CD4-positive, alpha-beta T cell treated with Interleukin-6 for 4 hours (primary cell): ENCODE measurements at regions not wholly inside any gene's neighbourhood (a gene's known extent, or its start where the extent isn't known, plus 50 kb on each side); places are given as distances from the start of the nearest gene placed in this dataset.

Experiments used
- DNase-seq: peaks from one replicate; pipeline ENCODE4 v3.0.0-alpha.2; 2020; ENCODE audit warnings: mixed read lengths

DNA sequence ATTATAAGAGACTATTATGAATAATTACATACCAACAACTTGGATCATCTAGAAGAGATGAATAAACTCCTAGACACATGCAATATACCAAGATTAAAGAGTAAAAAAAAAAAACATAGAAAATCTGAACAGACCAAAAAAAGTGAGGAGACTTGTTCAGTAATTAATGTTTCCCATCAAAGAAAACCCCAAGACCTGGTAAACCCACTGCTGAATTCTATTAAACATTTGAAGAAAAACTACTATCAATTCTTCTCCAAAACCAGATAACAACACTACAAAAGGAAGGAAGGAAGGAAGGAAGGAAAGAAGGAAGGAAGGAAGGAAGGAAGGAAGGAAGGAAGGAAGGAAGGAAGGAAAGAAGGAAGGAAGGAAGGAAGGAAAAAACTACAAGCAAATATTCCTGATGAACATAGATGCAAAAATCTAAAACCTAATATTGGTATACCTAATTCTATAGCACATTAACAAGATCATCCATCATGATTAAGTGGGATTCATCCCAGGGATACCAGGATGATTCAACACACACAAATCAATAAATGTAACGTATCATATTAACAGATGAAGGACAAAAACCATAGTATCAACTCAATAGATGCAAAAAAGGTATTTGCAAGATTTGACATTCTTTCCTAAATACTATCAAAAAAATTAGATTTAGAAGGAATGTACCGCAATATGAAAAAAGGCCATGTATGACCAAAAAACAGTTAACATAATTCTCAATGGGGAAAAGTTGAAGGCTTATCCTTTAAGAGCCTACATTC lies 445.5 kb downstream of the KCNH5 start:
- DNase-seq: no peak

DNA sequence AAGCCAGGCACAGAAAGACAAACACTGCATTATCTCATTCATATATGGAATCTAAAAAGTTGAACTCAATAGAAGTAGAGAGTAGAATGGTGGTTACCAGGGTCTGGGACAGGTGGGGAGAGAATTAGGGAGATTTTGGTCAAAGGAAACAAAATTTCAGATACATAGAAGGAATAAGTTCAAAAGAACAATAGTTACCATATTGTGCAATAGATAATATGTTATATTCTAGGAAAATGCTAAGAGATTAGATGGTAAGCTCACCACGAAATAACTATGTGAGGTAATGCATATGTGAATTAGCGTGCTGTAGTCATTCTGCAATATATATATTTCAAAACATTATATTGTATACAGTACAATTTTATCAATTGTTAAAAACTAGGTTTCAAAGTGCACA lies 442.5 kb downstream of the KCNH5 start:
- DNase-seq: no peak

DNA sequence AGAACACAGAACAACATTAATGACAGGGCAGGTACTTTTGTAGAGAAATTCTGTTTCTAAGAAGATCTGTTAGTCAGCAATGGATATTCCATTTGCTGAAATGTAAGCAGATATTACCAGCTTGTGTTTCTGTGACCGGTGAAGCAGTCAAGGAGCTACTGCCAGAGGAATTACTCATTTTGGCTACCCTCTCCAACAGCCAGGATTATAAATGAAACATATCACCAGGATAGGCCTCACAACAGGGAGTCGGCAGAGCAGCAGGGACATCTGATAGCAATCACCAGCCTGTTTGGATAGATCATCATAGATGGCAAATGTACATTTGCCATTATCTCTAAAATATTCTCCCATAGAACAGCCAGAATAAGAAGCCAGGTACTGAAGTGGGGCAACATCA lies 440.7 kb downstream of the KCNH5 start:
- DNase-seq: no peak

DNA sequence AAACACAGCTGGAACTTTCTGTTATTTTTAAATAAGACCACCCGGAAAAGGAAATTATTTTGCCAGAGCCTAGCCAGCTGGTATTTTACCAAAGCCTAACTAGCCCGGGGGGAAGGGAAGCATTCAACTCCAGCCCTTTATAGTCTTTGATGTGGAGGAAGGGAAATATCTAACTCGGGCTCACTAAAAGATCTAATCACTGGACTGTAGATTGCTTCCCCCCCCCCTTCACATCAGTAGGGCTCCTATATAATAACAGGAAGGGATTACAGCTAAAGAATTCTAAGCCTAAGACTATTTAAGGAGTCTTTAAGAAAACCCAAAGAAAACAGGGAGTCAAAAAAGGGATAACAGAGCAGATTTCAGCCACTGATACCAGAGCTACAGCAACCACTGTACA lies 431.1 kb downstream of the KCNH5 start:
- no peak for DNase-seq

DNA sequence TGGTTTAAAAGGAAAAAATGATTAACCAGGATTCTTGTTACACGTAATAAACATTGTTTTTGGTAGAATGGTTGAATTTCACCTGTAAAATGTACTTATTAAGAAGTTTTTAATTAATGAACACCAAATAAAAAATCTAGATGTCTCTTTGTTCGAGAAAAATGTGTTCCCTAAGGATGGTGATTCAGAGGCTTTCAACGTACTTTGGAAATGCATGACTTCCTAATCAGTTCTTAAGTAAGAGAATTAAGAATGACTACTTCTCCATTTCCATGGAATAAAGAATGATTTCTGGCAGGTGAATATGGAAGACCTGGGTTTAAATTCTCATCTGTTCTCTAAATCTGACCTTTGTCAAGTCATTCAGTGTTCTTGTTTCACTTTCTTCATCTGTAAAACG lies 428.6 kb downstream of the KCNH5 start:
- DNase-seq: no peak

DNA sequence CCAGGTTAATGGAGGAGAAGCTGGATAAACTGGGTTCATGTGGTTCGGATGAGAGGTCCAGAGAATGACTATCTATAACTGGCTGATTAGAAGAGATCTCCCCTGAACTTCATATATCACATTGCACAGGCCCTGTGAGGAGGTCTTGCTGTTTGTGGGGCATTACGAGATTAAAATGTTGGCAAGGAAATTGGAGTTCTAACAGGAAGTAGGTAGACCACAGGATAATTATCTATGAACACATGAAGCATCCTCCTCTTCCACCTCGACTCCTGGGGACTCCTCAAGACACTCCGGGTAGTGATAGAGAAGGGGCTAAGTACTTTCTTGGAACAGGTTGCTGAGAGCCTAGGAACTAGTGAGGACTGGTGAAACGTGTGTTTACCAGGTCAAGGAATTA lies 418.8 kb downstream of the KCNH5 start:
- no peak for DNase-seq

DNA sequence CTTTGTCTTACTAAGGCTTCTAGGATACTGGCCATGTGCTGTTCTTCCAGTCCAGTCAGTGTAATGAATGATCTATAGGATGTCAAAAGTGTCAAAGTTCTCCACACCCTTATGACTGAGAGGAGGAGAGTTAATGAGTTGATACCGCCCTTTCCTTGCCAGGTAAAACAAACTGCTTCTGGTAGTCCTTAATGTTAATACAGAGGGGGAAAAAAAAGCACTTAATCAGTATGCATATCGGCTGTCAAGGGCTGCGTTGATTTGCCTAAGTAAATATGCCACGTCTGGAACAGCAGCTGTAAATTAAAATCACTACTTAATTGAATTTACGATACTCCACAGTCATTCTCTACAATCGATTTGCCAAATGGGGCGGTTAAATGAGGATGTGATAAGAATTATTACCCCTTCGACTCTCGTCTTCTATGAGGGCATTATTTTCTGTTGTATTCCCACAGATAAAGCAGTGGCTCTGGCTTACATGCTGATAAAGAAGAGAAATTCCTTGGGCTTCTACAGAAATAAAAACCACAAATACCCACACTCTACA lies 416.0 kb downstream of the KCNH5 start:
- no peak for DNase-seq

DNA sequence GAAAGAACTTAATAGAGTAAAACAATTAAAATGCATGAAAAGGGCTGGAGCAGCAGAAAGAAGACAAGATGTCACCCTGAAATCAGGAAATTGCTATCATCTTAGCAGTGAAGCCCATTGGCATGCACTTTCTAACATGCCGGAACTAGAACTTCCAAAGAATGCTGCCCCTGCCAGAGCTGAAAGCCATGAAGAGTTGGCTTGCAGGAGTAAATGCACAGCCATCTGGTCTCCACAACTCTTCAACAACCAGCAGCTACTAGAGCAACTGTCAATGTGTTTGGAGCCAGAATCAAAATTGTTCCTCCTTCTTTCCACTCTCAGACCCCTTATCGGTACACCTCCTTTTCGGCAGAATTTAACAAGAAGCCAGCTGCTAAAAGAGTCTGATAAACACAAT lies 414.1 kb downstream of the KCNH5 start:
- no peak for DNase-seq

DNA sequence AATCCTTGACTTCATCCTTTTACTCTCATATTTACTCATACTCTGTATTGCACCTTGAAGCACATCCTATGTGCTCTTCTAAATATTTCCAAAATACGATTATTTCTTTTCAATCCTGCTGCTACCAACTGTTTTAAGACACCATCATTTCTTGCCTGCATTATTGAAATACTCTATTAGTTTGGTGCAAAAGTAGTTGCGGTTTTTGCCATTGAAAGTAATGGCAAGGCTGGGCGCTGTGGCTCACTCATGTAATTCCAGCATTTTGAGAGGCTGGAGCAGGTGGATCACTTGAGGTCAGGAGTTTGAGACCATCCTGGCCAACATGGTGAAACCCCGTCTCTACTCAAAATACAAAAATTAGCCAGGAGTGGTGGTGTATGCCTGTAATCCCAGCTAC lies 412.5 kb downstream of the KCNH5 start:
- DNase-seq: no peak

DNA sequence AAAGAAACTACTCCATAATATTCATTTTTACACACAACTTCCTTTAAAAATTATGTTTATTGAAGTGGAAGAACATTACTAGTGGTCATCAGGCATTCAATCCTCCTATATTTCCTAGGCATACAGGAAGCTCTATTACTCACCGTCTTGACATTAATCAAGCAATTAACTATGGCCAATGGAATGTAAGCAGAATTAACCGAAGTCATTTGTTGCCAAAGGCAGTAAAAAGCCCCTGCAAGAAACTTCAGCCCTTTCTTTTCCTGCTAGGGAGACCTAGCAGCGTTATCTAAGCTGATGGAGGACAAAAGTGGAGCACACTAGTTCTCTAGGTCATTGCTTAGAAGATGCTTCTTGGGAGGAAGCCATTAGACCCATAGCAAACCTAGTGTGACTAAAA lies 399.6 kb downstream of the KCNH5 start:
- DNase-seq: no peak
